Fibroblast of pulmonary artery (primary cell): ENCODE measurements at regions not wholly inside any gene's neighbourhood (a gene's known extent, or its start where the extent isn't known, plus 50 kb on each side); places are given as distances from the start of the nearest gene placed in this dataset.

Experiments
- DNase-seq: peaks from one replicate; pipeline ENCODE4 v3.0.0-alpha.2; 2010; ENCODE audit warnings: low read depth
- H3K4me3 ChIP-seq: replicated peaks from 2 replicates; pipeline ENCODE4 v1.5.1; 2011; ENCODE audit warnings: low read depth, mild to moderate bottlenecking, control low read depth, low read length, moderate library complexity
- TF ChIP-seq, protein P1 (sequence below): IDR thresholded peaks from 2 replicates; pipeline ENCODE4 v1.5.1; 2011; ENCODE audit warnings: mild to moderate bottlenecking, control low read depth, low read length, inconsistent platforms; ENCODE audit errors: missing control alignments

DNA sequence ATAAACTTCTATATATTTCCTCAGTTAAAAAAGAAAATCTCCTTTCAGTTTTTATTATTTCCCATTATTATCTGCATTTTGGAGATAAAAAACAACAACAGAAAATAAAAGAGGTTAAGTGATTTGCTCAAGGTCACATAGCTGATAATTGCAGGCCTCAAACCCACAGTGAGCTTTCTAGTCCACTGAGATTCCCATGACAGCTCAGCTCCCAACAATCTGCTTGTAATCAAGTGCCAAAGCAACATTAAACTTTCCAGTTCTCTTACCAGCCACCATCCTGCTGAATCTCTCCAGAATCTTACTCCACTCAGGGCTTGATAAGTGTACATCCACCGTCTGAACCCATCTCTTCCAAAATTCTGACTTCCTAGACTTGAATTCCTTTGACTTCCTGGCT, 318.2 kb upstream of the SEMA6D start:
- TF ChIP-seq, protein P1, sequence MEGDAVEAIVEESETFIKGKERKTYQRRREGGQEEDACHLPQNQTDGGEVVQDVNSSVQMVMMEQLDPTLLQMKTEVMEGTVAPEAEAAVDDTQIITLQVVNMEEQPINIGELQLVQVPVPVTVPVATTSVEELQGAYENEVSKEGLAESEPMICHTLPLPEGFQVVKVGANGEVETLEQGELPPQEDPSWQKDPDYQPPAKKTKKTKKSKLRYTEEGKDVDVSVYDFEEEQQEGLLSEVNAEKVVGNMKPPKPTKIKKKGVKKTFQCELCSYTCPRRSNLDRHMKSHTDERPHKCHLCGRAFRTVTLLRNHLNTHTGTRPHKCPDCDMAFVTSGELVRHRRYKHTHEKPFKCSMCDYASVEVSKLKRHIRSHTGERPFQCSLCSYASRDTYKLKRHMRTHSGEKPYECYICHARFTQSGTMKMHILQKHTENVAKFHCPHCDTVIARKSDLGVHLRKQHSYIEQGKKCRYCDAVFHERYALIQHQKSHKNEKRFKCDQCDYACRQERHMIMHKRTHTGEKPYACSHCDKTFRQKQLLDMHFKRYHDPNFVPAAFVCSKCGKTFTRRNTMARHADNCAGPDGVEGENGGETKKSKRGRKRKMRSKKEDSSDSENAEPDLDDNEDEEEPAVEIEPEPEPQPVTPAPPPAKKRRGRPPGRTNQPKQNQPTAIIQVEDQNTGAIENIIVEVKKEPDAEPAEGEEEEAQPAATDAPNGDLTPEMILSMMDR = no peak
- no peak overlapping the region for H3K4me3 ChIP-seq

DNA sequence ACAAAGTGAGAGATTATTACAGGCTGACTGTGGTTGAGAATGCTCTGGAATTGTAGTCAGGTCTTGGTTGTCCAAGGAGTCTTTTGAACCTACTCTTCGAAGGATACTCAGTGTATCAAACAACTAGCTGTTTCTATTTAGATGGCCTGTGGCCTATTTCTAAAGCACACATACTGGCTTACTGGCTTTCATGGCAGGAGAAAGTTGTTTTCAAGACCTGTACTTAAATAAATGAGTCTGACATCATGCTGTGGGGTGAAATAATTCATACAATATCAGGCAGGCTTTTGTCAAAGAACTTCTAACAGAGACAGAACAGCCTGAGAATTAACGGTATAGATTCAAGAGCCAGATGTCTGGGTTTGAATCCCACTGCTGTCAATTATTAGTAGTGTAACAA, 316.7 kb upstream of the SEMA6D start:
- no peak overlapping the region for H3K4me3 ChIP-seq
- TF ChIP-seq, protein P1 = no peak
- DNase-seq = no peak

More for the DNA sequence above, 318.2 kb upstream of the SEMA6D start:
- no peak for DNase-seq

DNA sequence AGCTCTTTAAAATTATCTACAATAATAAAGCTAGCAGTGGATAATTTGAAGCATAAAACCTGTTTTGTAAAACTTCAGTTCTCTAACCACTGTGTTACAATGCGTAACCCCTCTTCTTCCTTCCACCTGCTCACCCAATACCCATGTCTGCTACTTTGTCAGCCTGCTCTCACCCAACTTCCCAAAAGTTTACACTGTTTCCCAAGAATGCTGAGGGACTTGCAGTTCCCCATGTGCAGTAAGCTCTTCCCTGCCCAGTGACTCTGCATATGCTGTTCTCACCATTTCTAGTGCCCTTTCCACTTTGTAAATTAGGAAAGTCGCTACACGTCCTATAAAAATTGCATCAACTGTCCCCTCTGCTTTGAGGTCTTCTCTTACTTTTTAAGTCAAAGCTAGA, 315.9 kb upstream of the SEMA6D start:
- no peak overlapping the region for H3K4me3 ChIP-seq
- no peak for DNase-seq
- TF ChIP-seq, protein P1 = no peak

DNA sequence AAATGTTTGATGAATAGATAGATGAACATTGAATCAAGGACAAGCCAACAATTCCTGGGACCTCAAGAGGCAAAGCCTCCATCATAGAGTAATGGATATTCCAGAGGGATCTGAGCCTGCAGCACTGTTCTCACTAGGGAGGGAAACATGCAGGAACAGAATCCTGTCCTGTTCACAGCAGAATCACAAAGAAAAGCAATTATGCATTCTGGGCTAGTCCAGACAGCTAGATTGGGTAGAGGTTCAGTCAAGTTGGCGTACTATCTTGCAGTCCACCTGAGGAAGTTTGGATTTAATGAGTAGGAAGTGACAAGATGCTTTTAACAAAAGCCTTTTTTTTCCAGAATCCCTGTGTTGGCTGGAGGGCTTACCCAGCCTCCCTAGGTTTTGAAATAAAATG, 314.5 kb upstream of the SEMA6D start:
- no peak for DNase-seq
- TF ChIP-seq, protein P1 = no peak
- no peak overlapping the region for H3K4me3 ChIP-seq

DNA sequence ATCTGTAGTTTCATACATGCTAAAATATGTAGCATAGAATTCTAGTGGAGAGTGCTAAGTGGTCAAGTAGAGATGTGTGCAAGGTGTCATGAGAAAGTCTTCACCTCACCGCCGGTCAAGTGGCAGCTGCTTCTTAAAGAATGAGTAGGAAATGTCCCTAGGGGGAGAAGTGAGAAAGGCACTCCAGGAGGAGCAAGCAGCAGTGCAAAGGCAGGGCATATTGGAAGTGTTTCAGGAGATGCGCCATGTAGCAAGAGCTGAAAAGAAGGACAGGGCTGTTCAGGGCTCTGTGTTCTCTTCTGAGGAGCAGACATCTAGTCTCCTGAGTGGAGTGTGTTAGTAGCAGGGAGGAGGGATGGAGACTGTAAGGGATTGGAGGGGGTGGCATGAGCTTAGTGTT, 312.4 kb upstream of the SEMA6D start:
- H3K4me3 ChIP-seq = no peak overlapping the region

DNA sequence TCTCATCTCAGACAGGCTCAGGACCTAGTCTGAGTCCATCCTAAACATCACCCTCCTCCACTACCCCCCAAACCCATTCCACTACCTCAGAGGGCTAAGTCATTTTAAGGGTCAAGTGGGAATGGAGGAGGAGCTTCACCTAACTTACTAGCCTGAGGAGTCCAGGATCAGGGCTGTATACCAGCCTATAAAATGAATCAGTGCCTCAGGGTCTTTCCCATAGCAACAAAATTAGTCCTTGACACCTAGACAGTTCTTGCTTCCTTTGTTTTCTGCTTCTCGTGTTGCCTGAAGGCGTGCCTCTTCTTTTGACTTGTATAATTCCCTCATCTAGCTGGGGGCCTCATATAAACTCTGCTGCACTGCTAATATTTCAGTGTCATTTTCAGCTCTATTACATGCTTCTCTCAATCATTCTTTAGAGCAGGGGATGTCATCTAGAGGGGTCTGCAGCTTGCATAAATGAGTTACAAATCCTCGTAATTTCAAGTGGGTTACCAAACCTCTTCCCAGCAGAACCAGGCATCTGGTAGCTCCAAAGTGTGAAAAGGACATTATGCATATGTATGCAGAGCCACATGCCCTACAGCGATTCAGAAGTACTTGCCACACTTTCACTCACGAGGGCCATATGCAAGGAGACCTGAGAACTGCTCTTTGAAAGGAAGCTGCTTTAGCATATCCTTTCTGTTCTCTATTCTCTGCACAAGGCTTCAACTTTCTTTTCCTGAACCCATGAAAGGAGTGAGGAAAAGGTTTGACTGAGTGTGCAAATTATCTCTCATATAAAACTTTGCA, 311.7 kb upstream of the SEMA6D start:
- TF ChIP-seq, protein P1 = no peak
- no peak overlapping the region for H3K4me3 ChIP-seq
- no peak for DNase-seq

More for the DNA sequence above, 312.4 kb upstream of the SEMA6D start:
- DNase-seq = no peak
- TF ChIP-seq, protein P1 = no peak

DNA sequence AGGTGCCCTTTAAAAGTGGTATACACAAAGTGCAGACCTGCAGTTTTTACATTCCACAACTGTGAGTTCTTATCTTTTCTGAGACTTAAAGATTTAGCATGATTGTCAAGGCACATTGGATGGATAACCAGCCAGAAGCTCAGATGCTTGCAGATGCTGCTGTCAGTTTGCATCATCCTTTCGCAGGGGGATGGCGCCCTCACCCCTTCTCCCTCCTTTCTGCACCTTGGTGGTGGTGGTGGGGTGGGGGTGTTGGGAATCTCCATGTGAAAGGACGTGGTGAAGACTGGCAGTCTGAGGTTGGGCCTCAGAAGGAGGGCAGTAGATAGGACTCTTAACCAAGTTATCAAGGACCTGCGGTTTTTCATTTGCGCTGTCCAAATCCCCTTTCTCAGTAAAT, 309.6 kb upstream of the SEMA6D start:
- no peak for DNase-seq
- no peak overlapping the region for H3K4me3 ChIP-seq
- TF ChIP-seq, protein P1 = no peak
